ENCODE measurements at regions not wholly inside any gene's neighbourhood (a gene's known extent, or its start where the extent isn't known, plus 50 kb on each side); places are given as distances from the start of the nearest gene placed in this dataset.

- Mint-ChIP-seq H3K4me1 (no peaks in the 10 kb centered on the region), H3K9me3 (peaks cover 5 to 17% of the 10 kb centered on the region in 2 donors), H3K4me3 (no peak overlapping the region), H3K27me3 (ENCODE audit: low read depth in 2 of 2) (no peaks in the 10 kb centered on the region), H3K27ac (no peak overlapping the region), H3K36me3 (no peaks in the 10 kb centered on the region)
- TF ChIP-seq CTCF (IDR thresholded peaks at IDR 0.05): no peak
- Histone ChIP-seq H3K27ac (ENCODE audit: low read length) (no peak overlapping the region), H3K36me3 (ENCODE audit: control insufficient read depth, insufficient read depth, low read length) (no peaks in the 10 kb centered on the region), H3K9me3 (ENCODE audit: control insufficient read depth, insufficient read depth, low read length) (no peaks in the 10 kb centered on the region), H3K4me3 (ENCODE audit: low read length) (no peak overlapping the region), H3K4me1 (ENCODE audit: control insufficient read depth, insufficient read depth, low read length) (no peaks in the 10 kb centered on the region), H3K27me3 (ENCODE audit: control insufficient read depth, insufficient read depth, low read length) (no peaks in the 10 kb centered on the region)
- ATAC-seq (no peak), DNase-seq (no peak)
- 93% methylated on average over 3 of the region's 3 CpGs for WGBS (ENCODE audit: insufficient coverage)
- intact Hi-C loops (cut with micrococcal nuclease): no loop called here
Observed at GRCh38 chr1:195373856-195374255, 1234.4 kb downstream of the KCNT2 start.

- Mint-ChIP-seq H3K4me3 (no peak overlapping the region), H3K36me3 (no peaks in the 10 kb centered on the region), H3K27ac (no peak overlapping the region), H3K27me3 (ENCODE audit: low read depth in 2 of 2) (no peaks in the 10 kb centered on the region), H3K4me1 (no peaks in the 10 kb centered on the region), H3K9me3 (peaks cover 9 to 11% of the 10 kb centered on the region in 2 donors)
- ATAC-seq (no peak), DNase-seq (no peak)
- H3K4me1 ChIP-seq (ENCODE audit: control insufficient read depth, insufficient read depth, low read length): no peaks in the 10 kb centered on the region
- no peaks in the 10 kb centered on the region for H3K27me3 ChIP-seq (ENCODE audit: control insufficient read depth, insufficient read depth, low read length)
- TF ChIP-seq CTCF (IDR thresholded peaks at IDR 0.05): no peak
- no peaks in the 10 kb centered on the region for H3K36me3 ChIP-seq (ENCODE audit: control insufficient read depth, insufficient read depth, low read length)
- 73% methylated on average over 8 of the region's 8 CpGs for WGBS (ENCODE audit: insufficient coverage)
- no peak overlapping the region for H3K27ac ChIP-seq (ENCODE audit: low read length)
- no peaks in the 10 kb centered on the region for H3K9me3 ChIP-seq (ENCODE audit: control insufficient read depth, insufficient read depth, low read length)
- intact Hi-C loops (cut with micrococcal nuclease): no loop called here
- H3K4me3 ChIP-seq (ENCODE audit: low read length): no peak overlapping the region
Observed at GRCh38 chr1:195345149-195345548, 1263.1 kb downstream of the KCNT2 start.

GRCh38 chr1:195337646-195338045, 1270.6 kb downstream of the KCNT2 start:
- Mint-ChIP-seq H3K27ac (no peak overlapping the region), H3K4me1 (no peaks in the 10 kb centered on the region), H3K9me3 (peaks cover 12 to 15% of the 10 kb centered on the region in 2 donors), H3K36me3 (no peaks in the 10 kb centered on the region), H3K27me3 (ENCODE audit: low read depth in 2 of 2) (no peaks in the 10 kb centered on the region), H3K4me3 (no peak overlapping the region)
- H3K9me3 ChIP-seq (ENCODE audit: control insufficient read depth, insufficient read depth, low read length): no peaks in the 10 kb centered on the region
- H3K27me3 ChIP-seq (ENCODE audit: control insufficient read depth, insufficient read depth, low read length): no peaks in the 10 kb centered on the region
- no peak for ATAC-seq
- no peak overlapping the region for H3K27ac ChIP-seq (ENCODE audit: low read length)
- intact Hi-C loops (cut with micrococcal nuclease): no loop called here
- TF ChIP-seq CTCF (IDR thresholded peaks at IDR 0.05): no peak
- no peaks in the 10 kb centered on the region for H3K4me1 ChIP-seq (ENCODE audit: control insufficient read depth, insufficient read depth, low read length)
- no peaks in the 10 kb centered on the region for H3K36me3 ChIP-seq (ENCODE audit: control insufficient read depth, insufficient read depth, low read length)
- DNase-seq: no peak
- no peak overlapping the region for H3K4me3 ChIP-seq (ENCODE audit: low read length)

GRCh38 chr1:195336812-195337211, 1271.4 kb downstream of the KCNT2 start:
- Histone ChIP-seq H3K27ac (ENCODE audit: low read length) (no peak overlapping the region), H3K4me1 (ENCODE audit: control insufficient read depth, insufficient read depth, low read length) (no peaks in the 10 kb centered on the region), H3K27me3 (ENCODE audit: control insufficient read depth, insufficient read depth, low read length) (no peaks in the 10 kb centered on the region), H3K4me3 (ENCODE audit: low read length) (no peak overlapping the region), H3K9me3 (ENCODE audit: control insufficient read depth, insufficient read depth, low read length) (no peaks in the 10 kb centered on the region), H3K36me3 (ENCODE audit: control insufficient read depth, insufficient read depth, low read length) (no peaks in the 10 kb centered on the region)
- DNase-seq: no peak
- no peak for TF ChIP-seq CTCF (IDR thresholded peaks at IDR 0.05)
- Mint-ChIP-seq H3K27me3 (ENCODE audit: low read depth in 2 of 2) (no peaks in the 10 kb centered on the region), H3K9me3 (peaks cover 10 to 13% of the 10 kb centered on the region in 2 donors), H3K36me3 (no peaks in the 10 kb centered on the region), H3K27ac (no peak overlapping the region), H3K4me1 (no peaks in the 10 kb centered on the region), H3K4me3 (no peak overlapping the region)
- 100% methylated on average over 1 of the region's 1 CpG for WGBS (ENCODE audit: insufficient coverage)
- ATAC-seq: no peak
- intact Hi-C loops (cut with micrococcal nuclease): no loop called here

Data from natural killer cell (primary cell).